DMS114 treated with DMSO at 0.1 percent for 48 hours (cell line): ENCODE measurements at regions not wholly inside any gene's neighbourhood (a gene's known extent, or its start where the extent isn't known, plus 50 kb on each side); places are given as distances from the start of the nearest gene placed in this dataset.
"Not testable (repeated sequence)": the region's sequence is repeated elsewhere in the genome, so short reads cannot be mapped to it uniquely, and the experiment has no call there.

Source experiments
- DNase-seq: peaks from one replicate; lab custom pipeline; 2025; ENCODE audit not compliant: unreplicated experiment; lab: John Stamatoyannopoulos, UW

DNA sequence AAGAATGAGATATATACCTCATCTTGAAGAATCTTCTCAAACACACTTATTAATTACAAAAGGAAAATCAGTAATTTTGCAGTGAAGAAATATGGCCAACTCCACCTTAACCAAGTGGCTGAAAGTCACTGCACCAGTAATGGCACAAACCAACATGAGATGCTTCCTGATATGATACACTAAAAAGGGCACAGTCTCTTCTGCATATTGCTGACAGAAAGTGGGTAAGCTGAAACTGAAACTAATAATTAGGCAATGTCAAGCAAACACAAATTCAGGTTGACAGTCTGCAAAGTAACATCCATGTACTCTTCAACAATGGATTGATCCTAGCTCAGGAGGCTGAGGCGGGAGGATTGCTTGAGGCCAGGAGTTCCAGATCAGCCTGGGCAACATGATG, 56.1 kb downstream of the ZNF22 start:
- not testable (repeated sequence) for DNase-seq

DNA sequence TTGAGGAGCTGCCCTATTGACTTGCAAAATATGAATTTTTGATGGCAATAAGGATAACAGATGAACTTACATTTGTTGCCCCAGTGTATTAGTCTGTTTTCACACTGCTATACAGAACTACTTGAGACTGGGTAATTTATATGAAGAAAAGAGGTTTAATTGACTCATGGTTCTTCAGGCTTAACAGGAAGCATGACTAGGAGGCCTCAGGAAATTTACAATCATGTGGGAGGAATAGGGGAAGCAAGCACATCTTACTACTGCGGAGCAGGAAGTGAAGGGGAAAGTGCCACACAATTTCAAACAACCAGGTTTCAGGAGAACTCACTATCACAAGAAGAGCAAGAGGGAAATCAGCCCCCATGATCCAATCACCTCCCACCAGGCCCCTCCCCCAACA, 57.9 kb downstream of the ZNF22 start:
- no peak for DNase-seq

DNA sequence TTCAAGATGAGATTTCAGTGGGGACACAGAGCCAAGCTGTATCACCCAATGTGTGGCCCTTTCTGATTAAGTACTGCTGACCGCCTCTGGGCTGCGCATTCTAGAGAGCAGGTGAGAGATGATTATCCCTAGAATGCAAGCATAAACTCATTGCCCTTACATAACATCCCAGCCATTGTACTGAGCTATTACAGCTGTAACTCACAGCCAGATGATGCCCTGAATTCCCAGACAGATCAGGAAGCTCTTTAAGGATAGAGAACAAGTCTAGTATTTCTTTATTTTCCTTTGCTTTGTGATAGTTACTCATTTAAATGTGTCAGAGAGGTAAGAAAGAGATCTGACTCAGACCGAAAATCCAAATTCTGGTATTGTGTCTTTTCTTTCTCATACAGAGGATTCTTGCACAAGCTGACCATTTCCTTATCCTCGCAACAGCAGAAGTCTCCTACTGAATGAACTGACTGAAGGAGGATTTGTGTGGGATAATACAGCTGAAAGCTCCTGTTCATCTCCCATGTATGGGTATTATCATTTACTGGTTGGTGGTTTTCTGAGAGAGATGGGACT, 58.4 kb downstream of the ZNF22 start:
- no peak for DNase-seq

DNA sequence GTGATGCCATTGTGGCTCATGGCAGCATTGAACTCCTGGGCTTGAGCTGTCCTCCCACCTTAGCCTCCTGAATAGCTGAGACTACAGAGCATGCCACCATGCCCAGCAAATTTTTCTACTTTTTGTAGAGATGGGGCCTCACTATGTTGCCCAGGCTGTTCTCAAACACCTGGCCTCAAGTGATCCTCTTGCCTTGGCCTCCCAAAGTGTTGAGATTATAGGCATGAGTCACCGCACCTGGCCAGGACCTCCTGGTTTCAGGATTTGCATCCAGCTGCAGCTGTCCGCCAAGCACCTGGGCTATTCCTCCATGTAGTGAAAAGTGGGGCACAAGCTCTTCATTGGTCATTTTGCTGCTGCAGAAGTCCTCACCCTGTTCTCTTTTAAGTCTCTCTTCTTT, 58.9 kb downstream of the ZNF22 start:
- DNase-seq, result no peak

DNA sequence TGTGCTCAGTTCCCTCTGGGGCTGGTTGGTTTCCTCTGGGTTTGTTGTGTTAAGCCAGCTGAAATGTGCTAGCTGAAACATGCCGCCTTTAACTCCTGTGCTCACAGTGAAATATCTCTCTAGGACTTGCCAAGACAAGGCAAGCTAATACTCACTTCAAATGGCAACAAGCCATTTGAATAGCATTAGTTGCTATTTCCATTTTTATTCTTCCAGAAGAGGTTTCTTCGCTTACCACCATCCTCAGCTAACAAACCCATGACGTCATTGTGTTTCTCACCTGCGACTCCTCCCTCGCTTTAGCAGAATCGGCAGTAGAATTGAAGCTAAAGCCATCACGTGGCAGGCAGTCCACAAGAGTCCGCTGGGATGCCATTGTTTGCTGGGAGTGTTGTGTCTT, 61.3 kb downstream of the ZNF22 start:
- no peak for DNase-seq

DNA sequence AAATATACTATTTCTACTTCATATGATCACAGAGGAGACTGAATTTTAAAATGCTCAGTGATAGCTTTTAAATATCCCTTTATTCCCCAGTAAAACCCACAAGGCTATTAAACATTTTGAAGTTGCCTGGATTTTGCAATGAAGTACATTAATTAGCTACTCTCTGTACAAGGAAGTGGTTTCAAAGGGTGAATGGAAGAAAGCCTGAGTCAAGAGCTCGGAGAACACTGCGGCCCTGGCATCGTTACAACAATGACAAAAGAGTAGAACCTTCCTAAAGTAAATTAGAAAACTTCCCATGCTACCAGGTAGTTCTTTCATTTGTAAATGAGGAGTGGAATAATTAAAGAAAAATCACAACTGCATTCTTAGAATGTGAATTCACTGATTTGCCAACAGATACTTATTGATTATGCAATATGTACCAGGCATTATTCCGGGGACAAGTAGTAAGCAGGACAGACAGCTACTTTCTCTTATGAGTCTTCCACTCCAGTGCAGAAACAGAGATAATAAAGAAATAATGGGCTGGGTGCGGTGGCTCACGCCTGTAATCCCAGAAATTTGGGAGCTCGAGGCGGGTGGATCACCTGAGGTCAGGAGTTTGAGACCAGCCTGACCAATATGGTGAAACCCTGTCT, 63.0 kb downstream of the ZNF22 start:
- no peak for DNase-seq

DNA sequence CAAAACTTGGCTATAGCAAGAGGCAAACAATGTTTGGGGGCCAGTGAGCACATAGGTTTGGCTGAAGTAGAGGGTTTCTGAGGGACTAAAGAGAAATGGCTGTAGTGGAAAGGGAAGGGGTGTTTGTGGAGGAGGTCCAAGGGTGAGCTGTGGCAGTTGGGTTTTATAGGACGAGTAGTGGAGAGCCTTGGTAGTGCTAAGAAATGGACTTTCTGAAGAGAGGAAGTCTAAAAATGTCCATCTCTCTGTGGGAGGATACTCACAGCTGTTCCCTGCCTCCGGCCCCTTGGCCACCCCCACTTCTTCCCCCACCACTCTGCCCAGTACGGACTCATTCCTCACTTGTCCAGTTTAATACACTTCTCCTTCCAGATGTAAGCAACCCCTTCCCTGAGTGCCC, 64.3 kb downstream of the ZNF22 start:
- DNase-seq, result no peak

DNA sequence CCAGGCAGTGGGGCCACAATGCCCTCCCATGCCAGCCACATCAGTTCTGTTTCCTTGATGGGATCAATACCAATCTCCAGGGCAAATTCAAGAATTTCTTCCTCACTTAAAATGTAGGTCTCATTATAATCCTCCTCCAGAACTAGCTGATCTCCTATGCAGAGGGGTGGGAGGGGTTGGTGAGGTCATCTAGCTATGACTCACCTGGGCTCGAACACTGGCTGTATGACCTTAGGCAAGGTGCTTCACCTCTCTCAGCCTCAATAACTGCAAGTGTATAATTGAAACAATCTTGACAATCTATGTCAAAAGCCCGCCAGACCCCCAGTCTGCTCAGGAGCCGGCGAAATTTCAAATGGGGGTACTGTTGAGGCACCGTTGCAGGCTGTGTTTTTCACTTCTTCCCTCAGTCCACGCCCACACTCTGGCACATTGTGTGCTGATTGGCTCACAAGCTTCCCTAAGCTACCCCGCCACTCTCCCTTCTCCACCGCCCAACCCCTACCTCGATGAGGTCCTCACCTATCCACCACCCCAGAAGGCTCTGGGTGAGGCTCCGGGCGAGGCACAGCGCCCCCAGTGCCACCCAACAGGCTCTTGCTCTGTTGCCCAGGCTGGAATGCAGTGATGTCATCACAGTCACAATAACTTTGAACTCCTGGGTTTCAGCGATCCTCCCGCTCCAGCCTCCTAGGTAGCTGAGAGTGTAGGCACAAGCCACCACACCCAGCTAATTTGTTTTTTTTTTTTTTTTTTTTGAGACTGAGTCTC, 70.5 kb downstream of the ZNF22 start:
- no peak for DNase-seq

DNA sequence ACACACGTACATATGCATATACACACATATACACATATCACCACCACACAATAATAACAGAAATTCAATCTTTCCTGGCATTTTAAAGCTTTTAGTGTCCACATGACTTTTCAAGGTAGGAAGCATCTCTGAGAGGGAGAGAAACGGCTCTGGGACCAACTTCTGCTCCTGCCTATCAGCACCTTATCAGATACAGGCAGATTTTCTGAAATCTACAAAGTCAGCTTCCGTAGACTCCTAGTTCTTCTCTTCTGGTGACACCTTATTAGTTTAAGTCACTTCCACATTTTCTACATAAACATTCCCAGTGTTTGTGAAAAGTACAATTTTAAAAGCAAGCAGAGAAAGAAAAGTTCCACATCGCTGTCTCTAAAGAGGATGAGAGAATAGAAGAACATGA, 74.5 kb downstream of the ZNF22 start:
- DNase-seq, result no peak

DNA sequence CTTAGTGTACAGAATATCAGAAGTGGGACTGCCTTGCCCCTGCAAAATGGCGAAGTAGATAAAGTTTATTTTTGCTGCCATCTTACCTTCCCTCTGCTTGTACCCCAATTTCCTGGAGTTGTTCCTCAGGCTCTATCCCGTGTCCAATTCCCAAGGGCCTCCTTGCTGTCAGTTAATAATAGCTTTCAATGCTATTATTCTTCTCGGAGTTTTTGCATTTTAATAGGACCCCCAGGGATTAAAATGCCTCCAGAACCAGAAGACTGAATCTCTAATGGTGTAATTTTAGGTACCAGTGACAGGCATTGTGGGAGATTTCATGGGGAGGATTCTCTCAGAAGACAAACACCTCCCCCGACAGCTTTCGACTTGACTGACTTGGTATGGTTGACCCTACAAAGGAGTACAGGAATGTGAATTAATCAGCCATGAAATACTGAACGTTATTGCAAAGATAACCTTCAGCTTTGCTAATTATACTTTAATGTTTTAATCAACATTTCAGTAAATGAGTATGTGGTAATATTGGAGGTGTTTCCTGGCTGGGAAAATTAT, 75.2 kb downstream of the ZNF22 start:
- DNase-seq, result no peak

DNA sequence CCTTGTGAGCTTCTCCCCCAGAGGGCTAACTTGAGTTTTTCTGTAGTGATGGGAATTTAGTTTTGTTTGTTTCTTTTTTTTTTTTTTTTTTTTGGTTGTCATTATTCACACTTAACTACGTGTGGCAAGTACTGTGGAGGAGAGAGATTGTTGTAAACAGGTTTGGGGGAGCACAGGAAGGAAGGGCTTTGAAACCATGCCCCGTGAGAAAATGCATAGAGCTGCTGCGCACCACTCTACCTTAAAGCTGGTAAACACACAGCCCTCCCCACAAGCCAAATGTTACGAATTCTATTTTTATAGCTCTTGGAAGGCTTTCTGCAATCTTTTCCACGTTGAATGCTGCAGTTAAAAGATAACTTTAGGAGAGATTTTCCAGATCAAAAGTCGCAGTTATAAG, 76.2 kb downstream of the ZNF22 start:
- no peak for DNase-seq

DNA sequence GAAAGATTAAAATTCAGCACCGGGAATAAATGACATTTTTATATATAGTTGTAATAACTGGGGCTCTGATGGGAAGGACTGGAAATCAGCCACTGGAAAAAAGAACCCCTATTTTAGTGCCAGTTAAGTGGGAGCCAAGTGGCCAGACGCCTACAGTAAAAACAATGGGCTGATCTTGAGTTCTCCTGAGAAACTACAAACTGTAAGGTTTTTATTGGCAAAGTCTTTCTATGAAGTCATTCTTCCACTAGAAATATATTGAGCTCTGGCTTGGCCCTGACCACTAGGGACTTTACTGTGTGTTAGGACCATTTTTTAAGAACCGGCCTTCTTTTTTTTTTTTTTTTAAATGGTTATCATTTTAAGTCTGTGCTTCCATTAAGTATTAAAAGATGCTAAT, 79.6 kb downstream of the ZNF22 start:
- DNase-seq, result no peak

DNA sequence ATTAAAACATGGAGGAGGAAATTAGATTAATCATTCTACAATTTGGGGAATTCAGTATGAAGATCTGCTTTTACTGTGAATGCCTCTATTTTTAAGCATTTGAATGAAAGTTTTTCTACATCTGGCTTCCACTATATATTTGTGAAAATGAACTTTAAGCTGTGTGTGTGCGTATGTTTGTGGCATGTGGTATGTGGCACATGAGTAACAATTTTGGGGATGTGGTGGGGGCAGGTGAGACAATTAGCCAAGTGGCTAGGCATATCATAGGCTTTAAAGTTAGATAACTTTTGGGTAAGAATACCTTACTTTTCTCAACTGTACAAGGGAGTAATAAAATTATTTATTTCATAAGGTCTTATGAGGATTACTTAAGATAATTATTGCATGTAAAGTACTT, 81.5 kb downstream of the ZNF22 start:
- DNase-seq, result no peak

DNA sequence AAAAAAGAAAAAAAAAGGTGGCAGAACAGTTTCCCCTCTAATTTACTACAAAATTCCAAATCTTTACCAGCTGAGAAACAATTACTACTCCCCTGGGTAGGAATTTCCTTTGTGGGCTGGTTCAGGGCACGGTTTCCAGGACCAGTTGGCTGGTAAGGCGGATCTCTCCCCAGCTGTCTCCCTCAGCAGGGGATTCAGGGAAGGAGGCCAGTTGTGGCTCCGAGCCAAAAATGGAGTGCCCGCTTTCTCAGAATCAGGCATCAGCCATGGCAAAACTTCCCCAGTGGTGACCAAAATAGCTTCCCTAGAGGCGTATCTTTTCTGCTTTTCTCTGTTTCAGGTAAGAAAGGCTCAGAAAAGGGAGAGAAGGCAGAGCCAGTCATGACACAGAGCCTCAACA, 91.2 kb downstream of the ZNF22 start:
- no peak for DNase-seq

DNA sequence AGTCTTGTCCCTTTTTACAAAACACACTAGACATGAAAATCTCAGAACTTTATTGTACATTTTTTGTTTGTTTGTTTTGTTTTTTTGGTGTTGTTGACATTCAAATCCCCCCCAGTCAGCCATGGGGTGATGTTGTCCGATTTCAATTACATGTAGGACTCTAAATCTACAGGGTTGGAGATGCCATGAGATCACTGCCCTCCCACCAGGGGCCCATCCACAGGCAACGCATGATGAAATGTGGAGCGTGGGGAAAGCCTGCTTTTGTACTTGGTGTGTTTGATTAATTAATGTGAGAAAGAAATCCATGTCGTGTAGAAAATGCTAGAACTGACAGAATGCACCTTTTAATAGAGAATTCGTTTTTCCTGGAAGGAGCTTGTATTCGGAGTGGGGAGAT, 93.2 kb downstream of the ZNF22 start:
- DNase-seq, result no peak

DNA sequence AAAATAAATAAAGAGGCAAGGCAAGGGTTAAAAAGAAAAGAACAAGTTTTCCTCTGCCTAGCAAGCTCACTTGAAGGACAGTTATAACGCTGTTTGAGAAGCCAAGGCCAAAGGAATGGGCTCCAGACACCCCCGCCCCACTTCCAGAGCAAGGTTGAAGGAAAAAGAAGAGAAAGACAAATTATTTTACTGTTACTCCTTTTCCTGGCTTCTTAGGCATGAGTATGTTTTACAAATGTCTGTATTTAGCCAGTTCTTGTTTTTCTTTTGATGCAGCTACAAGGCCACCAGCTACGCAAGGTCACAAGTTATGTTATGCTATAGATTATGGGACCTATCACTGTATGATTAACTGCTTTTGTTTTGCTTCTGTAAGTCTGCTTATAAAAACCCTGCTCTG, 94.6 kb downstream of the ZNF22 start:
- no peak for DNase-seq

DNA sequence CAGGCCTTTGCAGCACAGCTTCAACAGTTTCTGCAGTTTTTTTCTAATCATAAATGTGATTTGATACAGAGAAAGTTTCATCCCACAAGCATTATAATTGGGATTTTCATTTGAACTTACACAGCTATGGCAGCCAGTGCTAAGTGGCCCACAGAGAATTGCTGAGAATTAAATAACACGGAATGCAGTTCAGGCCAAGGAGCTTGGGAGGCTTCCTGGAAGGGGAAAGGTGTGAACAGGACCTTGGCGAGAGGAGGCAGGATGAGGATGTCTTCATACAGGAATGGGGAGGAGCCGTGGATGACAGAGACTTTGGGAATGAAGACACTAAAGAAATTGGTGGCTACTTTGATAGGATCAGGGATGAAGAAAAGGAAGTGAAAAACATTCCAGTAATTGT, 95.3 kb downstream of the ZNF22 start:
- no peak for DNase-seq

DNA sequence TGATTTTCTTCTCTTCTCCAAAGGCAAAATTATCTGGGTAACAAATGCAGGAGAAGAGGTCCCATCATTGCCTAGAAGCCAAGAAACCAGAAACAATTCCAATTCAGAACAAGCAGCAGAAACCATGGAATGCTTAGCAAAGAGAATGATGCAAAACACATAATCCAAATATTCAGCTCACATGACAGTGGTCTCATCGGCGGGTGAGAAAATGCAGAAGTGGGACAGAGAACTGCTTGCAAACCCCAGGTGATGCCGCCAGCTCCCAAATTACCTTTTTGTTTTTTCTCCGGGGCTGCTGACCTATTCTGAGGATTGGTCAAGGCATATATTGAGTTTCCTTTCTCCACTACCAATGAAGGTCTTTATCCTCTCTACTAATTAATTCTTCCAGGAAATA, 99.7 kb downstream of the ZNF22 start:
- DNase-seq, result no peak

DNA sequence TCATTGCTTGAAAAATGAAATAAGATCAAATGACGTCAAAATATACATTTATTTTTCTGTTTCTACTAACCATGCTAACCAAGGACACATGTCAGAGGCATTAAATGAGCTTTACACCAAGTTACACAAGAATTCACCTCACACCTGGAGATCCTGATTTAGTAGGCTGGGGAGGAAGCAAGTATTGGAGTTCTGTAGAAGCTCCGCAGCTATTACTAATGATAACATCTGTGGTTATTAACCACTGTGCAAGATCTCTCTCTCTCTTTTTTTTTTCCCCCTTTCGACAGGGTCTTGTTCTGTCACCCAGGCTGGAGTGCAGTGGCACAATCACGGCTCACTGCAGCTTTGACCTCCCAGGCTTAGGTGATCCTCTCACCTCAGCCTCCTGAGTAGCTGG, 104.0 kb downstream of the ZNF22 start:
- DNase-seq, result no peak

DNA sequence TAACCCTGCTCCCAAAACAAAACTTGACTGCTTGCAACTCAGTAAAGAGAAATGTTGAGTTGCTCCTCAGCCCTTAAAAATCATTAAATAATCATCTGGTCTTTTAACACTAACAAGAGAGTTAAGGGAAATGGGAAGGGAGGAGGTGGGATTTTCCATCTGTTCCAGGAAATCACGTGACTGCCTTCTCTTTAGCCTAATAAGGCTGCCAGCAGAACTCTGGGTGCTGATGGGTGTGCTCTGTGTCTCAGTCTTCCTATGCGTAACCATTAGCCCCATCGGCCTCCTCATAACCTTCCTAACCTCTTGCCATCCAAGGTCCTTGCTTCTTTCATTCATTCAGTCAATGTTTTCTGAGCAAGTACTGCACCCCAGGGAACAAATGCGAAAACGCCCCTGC, 104.6 kb downstream of the ZNF22 start:
- not testable (repeated sequence) for DNase-seq

DNA sequence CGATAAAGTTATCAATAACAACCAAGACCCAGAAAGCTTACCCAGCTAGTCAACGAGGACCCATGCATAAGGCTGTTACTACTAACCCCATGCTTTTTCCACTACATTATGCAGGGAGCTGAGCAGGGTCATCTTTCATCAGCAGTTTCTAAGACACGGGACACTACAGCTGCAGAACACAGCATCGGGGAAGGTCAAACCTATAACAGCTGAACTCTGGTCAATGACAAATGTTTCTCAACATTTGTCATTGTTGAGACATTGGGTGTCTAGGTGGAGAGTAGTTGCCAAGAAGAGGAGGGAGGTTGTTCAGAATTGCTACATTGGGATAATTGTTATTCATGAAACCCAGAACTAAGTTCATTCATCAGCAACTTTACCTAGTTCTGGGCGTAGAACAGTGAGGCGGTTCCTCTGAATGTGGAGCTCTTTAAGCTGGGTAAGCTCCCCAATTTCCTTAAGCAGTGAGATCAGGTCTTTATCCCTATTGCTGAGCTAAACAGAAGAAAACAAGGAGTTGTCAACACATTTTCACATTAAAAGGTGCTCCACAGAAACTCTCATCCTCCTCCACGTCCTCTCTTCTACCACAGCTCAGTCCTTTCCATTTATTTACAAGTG, 105.6 kb downstream of the ZNF22 start:
- DNase-seq, result no peak

DNA sequence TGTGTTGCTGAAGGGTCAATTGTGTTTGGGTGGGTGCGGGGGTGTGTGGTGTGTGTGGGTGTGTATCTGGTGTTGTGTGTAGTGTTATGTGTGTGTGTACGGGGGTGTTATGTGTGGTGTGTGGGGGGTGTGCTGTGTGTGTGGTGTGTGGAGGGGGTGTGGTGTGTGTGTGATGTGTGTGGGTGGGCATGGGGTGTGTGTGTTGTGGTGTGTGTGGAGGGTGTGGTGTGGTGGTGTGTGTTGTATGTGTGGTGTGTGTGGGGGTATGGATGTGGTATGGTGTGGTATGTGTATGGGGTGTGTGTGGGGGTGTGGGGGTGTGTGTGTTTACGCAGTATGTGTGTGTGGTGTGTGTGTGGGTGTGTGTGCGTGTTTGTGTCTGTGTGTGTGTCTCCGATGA, 110.8 kb downstream of the ZNF22 start:
- DNase-seq, result no peak
